SJSA1 (cell line): ENCODE measurements at regions not wholly inside any gene's neighbourhood (a gene's known extent, or its start where the extent isn't known, plus 50 kb on each side); places are given as distances from the start of the nearest gene placed in this dataset.

Experiments
- DNase-seq, 2 experiments: peaks; one replicate each; pipeline ENCODE4 v3.0.0-alpha.2; 2015 to 2020; ENCODE audit warnings: low spot score in 2 of 2, low read depth in 1 of 2
- H3K27ac ChIP-seq: fragments of 250-450 bp; sonication (Bioruptor Pico); 2 replicates; pipeline ENCODE4 v1.5.1; 2020; ENCODE audit warnings: mild to moderate bottlenecking, moderate library complexity
- H3K27me3 ChIP-seq: fragments of 250-450 bp; sonication (Bioruptor Pico); replicated peaks from 2 replicates; pipeline ENCODE4 v1.5.1; 2020; ENCODE audit warnings: mild to moderate bottlenecking, moderate library complexity
- H3K36me3 ChIP-seq: fragments of 250-450 bp; sonication (Bioruptor Pico); 2 replicates; pipeline ENCODE4 v1.5.1; 2020; ENCODE audit warnings: mild to moderate bottlenecking
- H3K4me1 ChIP-seq: fragments of 250-450 bp; sonication (Bioruptor Pico); replicated peaks from 2 replicates; pipeline ENCODE4 v1.6.1; 2021; ENCODE audit warnings: mild to moderate bottlenecking
- H3K4me3 ChIP-seq: fragments of 250-450 bp; sonication (Bioruptor Pico); 2 replicates; pipeline ENCODE4 v1.5.1; 2020; ENCODE audit warnings: mild to moderate bottlenecking
- H3K9me3 ChIP-seq: fragments of 250-450 bp; sonication (Bioruptor Pico); replicated peaks from 2 replicates; pipeline ENCODE4 v1.5.1; 2020; ENCODE audit warnings: mild to moderate bottlenecking

DNA sequence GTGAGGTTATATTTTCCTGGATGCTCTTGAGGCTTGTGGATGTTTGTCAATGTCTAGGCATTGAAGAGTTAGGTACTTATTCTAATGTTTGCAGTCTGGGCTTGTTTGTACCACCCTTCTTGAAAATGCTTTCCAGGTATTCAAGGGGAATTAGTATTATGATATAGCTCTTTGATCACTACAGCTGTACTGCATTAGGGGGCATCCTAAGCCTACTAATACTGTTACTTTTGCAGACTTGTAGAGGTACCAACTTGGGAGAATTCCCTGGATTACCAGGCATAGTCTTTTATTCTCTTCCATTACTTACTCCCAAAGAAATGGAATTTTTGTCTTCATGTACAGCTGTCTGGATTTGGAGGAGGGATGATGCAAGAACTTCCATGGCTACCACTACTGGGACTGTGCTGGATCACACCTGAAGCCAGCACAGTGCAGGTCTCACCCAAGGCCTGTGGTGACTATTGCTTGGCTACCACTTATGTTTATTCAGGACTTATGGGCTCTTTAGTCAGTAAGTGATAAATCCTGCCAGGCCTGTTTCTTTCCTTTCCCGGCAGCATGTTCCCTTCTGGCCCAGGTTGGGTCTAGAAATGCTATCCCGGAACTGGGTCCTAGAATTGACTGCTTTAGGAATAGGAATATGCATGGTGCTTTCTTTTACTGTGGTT, 402.9 kb downstream of the IL20RB start:
- Histone ChIP-seq H3K36me3 (no peaks in the 10 kb centered on the region), H3K9me3 (no peaks in the 10 kb centered on the region), H3K4me1 (no peaks in the 10 kb centered on the region), H3K4me3 (no peak overlapping the region), H3K27ac (no peak overlapping the region), H3K27me3 (no peaks in the 10 kb centered on the region)
- DNase-seq = no peak

DNA sequence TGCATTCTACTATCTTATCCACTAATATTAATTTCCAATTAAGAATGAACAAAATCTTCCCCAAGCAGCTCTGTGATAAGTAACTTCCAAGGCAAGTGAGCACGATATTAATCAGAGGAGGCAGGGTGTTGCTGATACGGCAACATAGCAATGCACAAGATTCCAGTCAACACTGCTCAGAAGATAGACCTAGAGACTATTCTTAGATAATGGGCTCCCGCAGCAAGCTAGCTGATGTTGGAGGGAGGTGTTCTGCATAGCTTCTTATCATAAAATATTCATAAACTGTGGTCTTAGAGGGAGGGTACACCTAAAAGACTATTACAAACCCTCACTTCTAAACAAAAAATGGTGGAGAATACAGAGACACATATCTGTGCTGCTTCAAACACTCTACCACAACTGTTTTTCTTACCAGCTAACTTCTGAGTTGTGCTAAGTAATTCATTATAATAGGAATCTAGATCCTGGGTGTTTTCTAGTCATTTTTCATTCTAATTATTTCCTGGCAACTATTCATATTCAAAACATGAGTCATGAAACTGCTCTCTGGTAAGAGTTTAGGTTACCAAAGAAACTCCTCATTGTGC, 382.0 kb upstream of the SOX14 start:
- DNase-seq = no peak
- Histone ChIP-seq H3K4me3 (no peak overlapping the region), H3K4me1 (no peaks in the 10 kb centered on the region), H3K36me3 (no peaks in the 10 kb centered on the region), H3K27ac (no peak overlapping the region), H3K27me3 (no peaks in the 10 kb centered on the region), H3K9me3 (no peaks in the 10 kb centered on the region)

DNA sequence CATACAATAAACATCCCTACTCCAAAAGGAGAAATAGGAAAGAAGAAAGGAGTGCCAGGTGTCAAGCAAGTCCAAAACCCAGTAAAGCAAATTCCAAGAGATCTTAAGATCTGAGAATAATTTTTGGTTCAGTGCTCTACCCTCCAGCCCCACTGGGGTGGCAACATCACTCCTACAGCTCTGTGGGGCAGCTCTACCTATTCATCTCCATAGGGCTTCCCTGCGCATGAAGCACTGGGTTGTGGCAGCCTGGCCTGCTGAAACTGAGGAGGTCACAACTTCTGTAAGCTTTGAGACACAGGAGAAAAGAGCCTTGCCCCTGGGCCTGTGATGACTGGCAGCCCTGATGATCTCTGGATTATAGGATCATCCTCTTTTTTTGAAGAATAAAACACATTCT, 378.2 kb upstream of the SOX14 start:
- Histone ChIP-seq H3K36me3 (no peaks in the 10 kb centered on the region), H3K27me3 (no peaks in the 10 kb centered on the region), H3K4me1 (no peaks in the 10 kb centered on the region), H3K9me3 (no peaks in the 10 kb centered on the region), H3K4me3 (no peak overlapping the region), H3K27ac (no peak overlapping the region)
- no peak for DNase-seq

DNA sequence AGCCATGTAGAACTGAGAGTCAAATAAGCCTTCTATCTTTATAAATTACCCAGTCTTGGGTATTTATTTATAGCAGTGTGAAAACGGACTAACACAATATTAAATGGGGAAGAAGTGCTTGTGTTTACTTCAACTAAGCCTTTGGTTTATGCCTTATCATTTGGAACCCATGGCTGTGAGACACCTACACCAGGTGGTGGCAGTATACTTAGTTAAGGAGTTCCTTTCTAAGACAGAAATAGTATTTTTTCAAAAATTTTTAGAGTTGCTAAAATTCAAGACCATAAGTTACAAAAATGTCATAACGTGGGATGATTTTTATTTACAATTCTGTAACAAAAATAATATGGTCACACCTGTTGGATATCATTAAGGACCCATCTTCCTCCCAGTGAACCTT, 354.5 kb upstream of the SOX14 start:
- Histone ChIP-seq H3K27me3 (no peaks in the 10 kb centered on the region; the same call in 1 of the 2 replicates), H3K36me3 (no peaks in the 10 kb centered on the region), H3K4me1 (no peaks in the 10 kb centered on the region), H3K4me3 (no peak overlapping the region), H3K9me3 (no peaks in the 10 kb centered on the region), H3K27ac (no peak overlapping the region)
- no peak for DNase-seq

DNA sequence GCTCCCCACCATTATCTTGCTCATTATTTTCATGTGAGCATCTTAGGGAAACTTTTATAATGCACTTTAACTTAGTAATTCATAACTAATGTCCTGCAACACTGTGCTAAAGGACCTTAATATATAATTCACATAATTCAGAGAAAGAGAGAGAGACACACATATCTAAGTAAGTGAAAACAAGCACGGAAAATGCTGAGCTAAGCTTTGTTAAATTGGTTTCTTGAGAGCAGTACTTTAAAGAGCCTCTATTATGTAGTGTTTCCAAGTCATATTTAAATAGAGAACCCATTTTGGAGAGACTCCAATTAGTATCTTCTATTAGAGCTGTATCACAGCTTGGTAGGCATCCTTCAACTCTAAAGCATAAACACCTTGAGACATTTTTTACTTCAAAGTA, 354.1 kb upstream of the SOX14 start:
- H3K9me3 ChIP-seq = no peaks in the 10 kb centered on the region
- no peaks in the 10 kb centered on the region for H3K4me1 ChIP-seq
- no peak overlapping the region for H3K27ac ChIP-seq
- H3K27me3 ChIP-seq = no peaks in the 10 kb centered on the region; the same call in 1 of the 2 replicates
- no peak for DNase-seq
- no peak overlapping the region for H3K4me3 ChIP-seq
- H3K36me3 ChIP-seq = no peaks in the 10 kb centered on the region

DNA sequence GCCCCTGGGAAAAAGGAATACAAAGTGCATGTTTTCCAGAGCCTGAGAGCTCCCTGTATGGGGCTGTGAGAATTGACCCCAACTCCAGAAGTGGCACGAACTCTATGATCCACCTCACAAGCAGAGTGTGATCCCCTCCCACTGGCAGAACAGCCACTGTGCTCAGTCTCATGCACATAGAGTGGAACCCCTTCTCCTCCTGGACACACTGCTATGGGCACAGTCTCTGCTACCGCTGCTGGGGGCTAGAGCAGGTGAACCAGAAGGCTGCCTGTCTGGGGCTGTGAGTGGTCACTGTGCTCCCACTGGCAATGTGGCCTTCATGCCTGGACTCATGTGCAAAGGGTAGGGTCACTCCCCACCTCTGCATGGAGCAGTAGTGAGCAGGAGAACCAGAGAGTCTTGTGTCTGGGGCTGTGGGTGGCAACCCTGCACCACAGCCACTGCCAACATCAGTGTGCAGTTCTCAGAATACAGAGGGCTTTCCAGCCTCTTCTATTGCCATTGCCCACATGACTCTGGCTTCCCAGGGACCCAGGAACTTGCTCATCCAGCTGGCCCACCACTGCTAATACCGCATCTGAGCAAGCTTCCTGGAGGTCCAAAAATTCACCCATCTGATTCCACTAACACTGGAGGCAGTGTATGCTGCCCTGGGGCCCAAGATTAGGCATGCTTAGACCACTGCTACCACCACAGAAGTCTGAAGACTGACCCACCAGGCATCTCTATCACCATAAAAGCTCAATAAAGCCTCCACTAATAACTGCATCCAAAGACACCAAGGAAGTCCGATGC, 343.7 kb upstream of the SOX14 start:
- Histone ChIP-seq H3K27ac (no peak overlapping the region), H3K9me3 (no peaks in the 10 kb centered on the region), H3K27me3 (no peaks in the 10 kb centered on the region), H3K4me3 (no peak overlapping the region), H3K4me1 (no peaks in the 10 kb centered on the region), H3K36me3 (no peaks in the 10 kb centered on the region)
- no peak for DNase-seq

DNA sequence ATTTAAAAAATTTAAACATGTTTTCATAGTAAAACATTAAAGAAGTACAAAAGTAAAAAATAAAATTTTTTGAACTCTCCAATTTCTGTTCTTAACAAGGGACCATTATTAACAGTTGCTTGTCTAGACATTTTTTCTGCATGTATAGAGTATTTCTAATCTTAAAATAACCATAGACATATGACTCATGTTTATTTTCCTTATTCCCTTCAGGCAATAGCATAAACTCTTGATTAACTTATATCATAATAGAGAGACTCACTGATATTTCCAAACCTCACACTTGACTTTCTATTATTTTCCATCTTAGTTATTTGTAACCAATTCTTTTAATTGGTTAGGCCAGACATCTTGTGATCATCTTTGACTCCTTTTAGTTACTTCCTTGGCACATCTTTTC, 325.6 kb upstream of the SOX14 start:
- no peak for DNase-seq
- no peak overlapping the region for H3K4me3 ChIP-seq
- no peaks in the 10 kb centered on the region for H3K27me3 ChIP-seq
- H3K27ac ChIP-seq = no peak overlapping the region
- no peaks in the 10 kb centered on the region for H3K9me3 ChIP-seq
- no peaks in the 10 kb centered on the region for H3K36me3 ChIP-seq
- no peaks in the 10 kb centered on the region for H3K4me1 ChIP-seq

DNA sequence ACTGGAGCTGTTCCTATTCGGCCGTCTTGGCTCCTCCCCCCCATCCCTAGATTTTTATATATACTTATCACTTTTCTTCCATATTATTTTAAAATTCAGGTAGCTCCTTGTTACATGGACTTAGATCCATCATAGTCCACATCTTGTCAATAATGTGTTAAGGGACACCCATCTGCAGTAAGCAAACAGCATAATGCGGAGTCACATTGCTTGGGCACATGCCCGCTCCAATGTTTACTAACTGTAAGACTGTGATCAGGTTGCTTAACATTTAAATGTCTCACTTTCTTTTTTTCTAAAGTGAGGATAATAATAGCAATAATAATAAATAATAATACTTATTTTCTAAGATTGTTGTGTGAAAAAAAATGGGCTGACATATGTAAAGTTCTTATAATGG, 303.2 kb upstream of the SOX14 start:
- no peak for DNase-seq
- Histone ChIP-seq H3K36me3 (no peaks in the 10 kb centered on the region), H3K27me3 (no peaks in the 10 kb centered on the region), H3K4me3 (no peak overlapping the region), H3K4me1 (no peaks in the 10 kb centered on the region), H3K9me3 (no peaks in the 10 kb centered on the region), H3K27ac (no peak overlapping the region)

DNA sequence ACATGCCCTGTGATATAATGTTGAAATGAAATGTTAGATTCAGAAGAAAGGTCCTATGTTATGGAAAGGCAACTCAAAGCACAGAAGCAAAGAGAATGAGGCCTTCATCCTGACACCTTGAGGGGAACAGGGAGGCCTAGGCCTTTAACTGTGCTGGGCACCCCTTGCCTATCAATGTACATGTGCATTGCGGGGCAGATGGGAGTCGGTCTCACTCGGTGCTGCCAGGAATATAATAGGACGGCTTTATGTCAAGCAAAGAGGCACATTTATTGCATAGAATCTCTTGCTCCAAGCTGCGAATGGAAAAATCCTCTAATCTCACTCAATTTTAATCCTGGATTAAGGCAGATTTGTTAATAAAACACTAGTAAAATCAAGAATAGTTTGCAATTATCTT, 301.0 kb upstream of the SOX14 start:
- no peaks in the 10 kb centered on the region for H3K4me1 ChIP-seq
- H3K9me3 ChIP-seq = no peaks in the 10 kb centered on the region
- no peaks in the 10 kb centered on the region for H3K36me3 ChIP-seq
- DNase-seq = no peak
- H3K27ac ChIP-seq = no peak overlapping the region
- H3K4me3 ChIP-seq = no peak overlapping the region
- H3K27me3 ChIP-seq = no peaks in the 10 kb centered on the region

DNA sequence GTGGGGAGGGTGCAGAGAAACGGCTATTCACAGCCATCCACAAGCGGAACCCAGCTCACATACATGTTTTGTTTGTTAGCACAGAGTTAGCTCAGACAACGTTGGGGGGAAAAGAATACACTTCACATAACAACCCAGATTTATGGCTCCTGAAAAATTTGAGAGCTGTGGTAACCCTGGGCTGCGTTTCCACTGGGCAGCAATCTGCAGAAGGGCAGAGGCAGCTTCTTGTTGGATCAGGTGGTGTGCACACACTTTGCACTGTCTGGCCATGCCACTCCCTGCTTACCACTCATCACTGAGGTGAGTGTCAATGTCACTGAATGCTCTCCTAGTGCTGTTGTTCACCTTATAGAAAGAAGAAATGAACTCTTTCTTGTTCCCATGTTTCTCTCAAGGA, 299.8 kb upstream of the SOX14 start:
- H3K9me3 ChIP-seq = no peaks in the 10 kb centered on the region
- no peaks in the 10 kb centered on the region for H3K27me3 ChIP-seq
- H3K4me3 ChIP-seq = no peak overlapping the region
- H3K36me3 ChIP-seq = no peaks in the 10 kb centered on the region
- H3K27ac ChIP-seq = no peak overlapping the region
- no peaks in the 10 kb centered on the region for H3K4me1 ChIP-seq
- no peak for DNase-seq

DNA sequence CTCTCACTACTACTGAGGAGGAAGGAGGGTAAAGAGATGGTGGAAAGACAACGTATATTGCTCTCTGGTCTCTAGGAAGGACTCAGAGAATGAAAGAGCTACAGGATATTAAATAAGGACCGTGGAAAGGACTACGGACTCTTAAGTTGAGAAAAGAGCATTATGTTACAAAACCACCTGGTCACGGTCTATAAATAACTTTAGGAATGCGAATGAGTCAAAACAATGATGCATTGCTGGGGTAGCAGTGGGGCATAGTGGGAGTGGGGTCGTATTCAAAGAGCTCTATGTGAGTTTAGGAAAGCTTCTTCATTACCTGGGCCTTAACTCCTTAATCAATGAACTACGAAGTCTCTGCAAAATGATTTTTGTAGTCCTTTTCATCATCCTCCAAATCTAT, 295.7 kb upstream of the SOX14 start:
- H3K27ac ChIP-seq = no peak overlapping the region
- no peaks in the 10 kb centered on the region for H3K27me3 ChIP-seq
- H3K4me1 ChIP-seq = no peaks in the 10 kb centered on the region
- DNase-seq = no peak
- no peaks in the 10 kb centered on the region for H3K36me3 ChIP-seq
- no peaks in the 10 kb centered on the region for H3K9me3 ChIP-seq
- no peak overlapping the region for H3K4me3 ChIP-seq

DNA sequence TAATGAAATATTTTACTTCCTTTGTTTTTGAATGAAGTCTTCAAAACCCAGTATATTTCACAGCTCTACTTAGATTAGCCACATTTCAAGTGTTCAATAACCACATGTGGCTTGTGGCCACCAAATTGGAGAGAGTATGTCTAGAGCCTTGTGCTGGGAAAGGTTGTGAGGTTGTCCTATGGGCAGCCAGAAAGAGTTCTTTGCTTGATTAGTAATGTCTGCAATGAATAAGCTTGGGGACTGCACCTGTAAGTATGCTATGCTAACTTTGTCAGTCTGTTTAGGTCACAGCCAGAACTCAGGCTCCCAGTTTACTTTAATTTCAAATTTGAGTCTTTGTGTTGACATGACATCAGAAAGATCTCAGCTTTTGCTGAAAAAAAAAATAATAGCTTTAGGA, 294.9 kb upstream of the SOX14 start:
- H3K4me1 ChIP-seq = no peaks in the 10 kb centered on the region
- DNase-seq = no peak
- no peaks in the 10 kb centered on the region for H3K9me3 ChIP-seq
- H3K4me3 ChIP-seq = no peak overlapping the region
- H3K27me3 ChIP-seq = no peaks in the 10 kb centered on the region
- H3K27ac ChIP-seq = no peak overlapping the region
- no peaks in the 10 kb centered on the region for H3K36me3 ChIP-seq

DNA sequence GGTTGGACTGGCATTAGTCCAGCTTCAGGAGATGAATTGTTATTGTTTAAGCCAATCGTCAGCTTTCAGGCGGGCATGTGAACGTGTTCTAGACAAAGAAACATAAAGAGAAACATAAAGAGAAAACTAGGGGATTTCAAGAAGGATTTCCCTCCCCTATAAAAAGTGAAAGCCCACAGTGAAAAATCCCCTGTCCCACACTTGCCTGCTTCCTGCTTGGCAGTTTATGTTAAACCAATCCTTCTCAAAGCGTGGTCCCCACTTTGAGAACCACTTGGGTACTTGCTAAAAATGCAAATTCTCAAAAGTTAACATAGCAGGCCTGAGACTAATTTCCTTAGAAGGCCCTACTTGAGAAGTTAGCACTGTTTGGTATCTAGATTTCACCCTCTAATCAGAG, 293.0 kb upstream of the SOX14 start:
- Histone ChIP-seq H3K4me3 (no peak overlapping the region), H3K4me1 (no peaks in the 10 kb centered on the region), H3K27ac (no peak overlapping the region), H3K27me3 (no peaks in the 10 kb centered on the region), H3K9me3 (no peaks in the 10 kb centered on the region), H3K36me3 (no peaks in the 10 kb centered on the region)
- DNase-seq = no peak

DNA sequence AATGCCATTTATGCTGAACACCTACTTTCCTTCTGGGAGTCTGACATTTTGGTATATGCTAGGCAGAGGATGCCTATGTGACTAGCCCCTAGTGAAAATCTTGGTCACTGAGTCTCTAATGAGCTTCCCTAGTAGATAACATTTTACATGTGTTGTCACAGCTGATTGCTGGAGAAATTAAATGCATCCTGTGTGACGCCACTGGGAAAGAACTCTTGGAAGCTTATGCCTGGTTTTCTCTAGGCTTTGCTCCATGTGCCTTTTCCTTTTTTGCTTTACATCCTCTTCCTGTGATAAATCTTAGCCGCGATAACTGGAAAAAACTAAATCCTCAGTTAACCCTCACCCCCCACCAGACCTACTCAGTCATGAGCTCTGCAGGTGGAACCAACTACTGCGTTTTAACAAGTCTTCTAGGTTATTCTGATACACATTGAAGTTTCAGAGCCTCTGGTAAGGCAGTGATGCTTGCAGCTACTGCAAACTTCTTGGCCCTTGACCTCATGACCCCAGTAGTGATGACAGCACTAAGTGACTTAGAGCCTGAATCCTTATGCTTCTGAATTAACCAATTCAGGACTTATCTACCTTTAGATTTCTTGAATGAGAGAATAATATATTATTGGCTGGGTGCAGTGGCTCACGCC, 292.4 kb upstream of the SOX14 start:
- DNase-seq = no peak
- Histone ChIP-seq H3K36me3 (no peaks in the 10 kb centered on the region), H3K4me3 (no peak overlapping the region), H3K27ac (no peak overlapping the region), H3K4me1 (no peaks in the 10 kb centered on the region), H3K27me3 (no peaks in the 10 kb centered on the region), H3K9me3 (no peaks in the 10 kb centered on the region)
